ENCODE measurements at regions not wholly inside any gene's neighbourhood (a gene's known extent, or its start where the extent isn't known, plus 50 kb on each side); places are given as distances from the start of the nearest gene placed in this dataset.

GRCh38 chr17:20908313-20909267 is 134.2 kb downstream of the USP22 start:
- TF ChIP-seq CTCF (IDR thresholded peaks at IDR 0.05) (peak; percentile 55), POLR2A (IDR thresholded peaks at IDR 0.05; ENCODE audit: low read length) (peak; percentile 84), BCL3 (IDR thresholded peaks at IDR 0.05) (peak; percentile 73; the same call in 2 of the 3 replicates), NPAS2 (CRISPR knock-in tag; IDR thresholded peaks at IDR 0.05; ENCODE audit: borderline replicate concordance) (no peak), PHF8 (IDR thresholded peaks at IDR 0.05; ENCODE audit: borderline replicate concordance, low read depth) (peak; percentile 57; the same call in 1 of the 2 replicates), HMGXB4 (CRISPR knock-in tag; IDR thresholded peaks at IDR 0.05; ENCODE audit: borderline replicate concordance) (no peak; the same call in 1 of the 2 replicates), MAX (IDR thresholded peaks at IDR 0.05) (peak; percentile 97), EHMT2 (IDR thresholded peaks at IDR 0.05; ENCODE audit: low read depth) (no peak), CEBPB (IDR thresholded peaks at IDR 0.05) (no peak), KDM5A (IDR thresholded peaks at IDR 0.05) (no peak), POLR2AphosphoS2 (conservative IDR thresholded peaks at IDR 0.05; ENCODE audit: low read length) (no peak), USF2 (IDR thresholded peaks at IDR 0.05) (no peak), HEYL (CRISPR knock-in tag; IDR thresholded peaks at IDR 0.05) (no peak)

Data from A549 (cell line).